D721Med (cell line): ENCODE measurements at regions not wholly inside any gene's neighbourhood (a gene's known extent, or its start where the extent isn't known, plus 50 kb on each side); places are given as distances from the start of the nearest gene placed in this dataset.

Source experiments
- DNase-seq: peaks from one replicate; pipeline ENCODE4 v3.0.0; 2011; ENCODE audit warnings: low spot score; ENCODE audit not compliant: insufficient read length
- FAIRE-seq: peaks from 2 replicates; lab custom pipeline; 2011; peaks lifted over from hg19 to GRCh38; lab: Jason Lieb, UNC
- CTCF ChIP-seq: IDR thresholded peaks from 2 replicates; pipeline ENCODE4 v1.5.1; 2012; ENCODE audit warnings: mild to moderate bottlenecking, control low read depth; ENCODE audit not compliant: insufficient read depth; ENCODE audit errors: missing control alignments

GRCh38 chr9:80382211-80382891, 810.6 kb downstream of the TLE4 start:
- no peak for TF ChIP-seq CTCF
- FAIRE-seq = no peak
- DNase-seq = no peak

- FAIRE-seq (no peak), DNase-seq (no peak)
- no peak for TF ChIP-seq CTCF
Measured at GRCh38 chr9:80380301-80380700, 808.5 kb downstream of the TLE4 start.

GRCh38 chr9:80378669-80379293, 807.0 kb downstream of the TLE4 start:
- FAIRE-seq (no peak), DNase-seq (no peak)
- TF ChIP-seq CTCF = no peak

- DNase-seq (no peak), FAIRE-seq (no peak)
- TF ChIP-seq CTCF = no peak
Measured at GRCh38 chr9:80376180-80376579, 804.4 kb downstream of the TLE4 start.

GRCh38 chr9:80375477-80375876, 803.7 kb downstream of the TLE4 start:
- peak; percentile 6 for FAIRE-seq
- DNase-seq = no peak
- no peak for TF ChIP-seq CTCF

- DNase-seq (no peak), FAIRE-seq (no peak)
Measured at GRCh38 chr9:80369641-80370040, 797.9 kb downstream of the TLE4 start.

More at GRCh38 chr9:80369641-80370040, 797.9 kb downstream of the TLE4 start:
- no peak for TF ChIP-seq CTCF
